ENCODE measurements at regions not wholly inside any gene's neighbourhood (a gene's known extent, or its start where the extent isn't known, plus 50 kb on each side); places are given as distances from the start of the nearest gene placed in this dataset.

DNA sequence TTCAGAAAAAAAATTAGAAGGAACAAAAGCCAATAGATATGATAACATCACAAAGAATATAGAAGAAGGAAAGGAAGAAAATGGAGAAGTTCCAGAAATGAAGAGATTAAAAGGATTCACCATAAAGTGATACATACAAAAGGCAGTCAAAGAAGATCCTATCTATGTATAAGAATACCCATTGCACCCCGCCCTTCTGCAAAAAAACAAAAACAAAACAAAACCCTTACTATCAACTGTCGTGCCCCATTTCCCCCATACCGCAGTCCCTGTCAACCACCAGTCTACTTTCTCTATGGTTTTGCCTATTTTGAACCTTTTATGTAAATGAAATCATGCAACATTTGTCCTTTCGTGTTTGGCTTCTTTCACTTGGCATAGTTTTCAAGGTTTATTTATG lies 385.6 kb downstream of the PRDM5 start:
- no peak overlapping the region for H3K4me3 ChIP-seq (ENCODE audit: low read depth, low read length)
- TF ChIP-seq, protein P1, sequence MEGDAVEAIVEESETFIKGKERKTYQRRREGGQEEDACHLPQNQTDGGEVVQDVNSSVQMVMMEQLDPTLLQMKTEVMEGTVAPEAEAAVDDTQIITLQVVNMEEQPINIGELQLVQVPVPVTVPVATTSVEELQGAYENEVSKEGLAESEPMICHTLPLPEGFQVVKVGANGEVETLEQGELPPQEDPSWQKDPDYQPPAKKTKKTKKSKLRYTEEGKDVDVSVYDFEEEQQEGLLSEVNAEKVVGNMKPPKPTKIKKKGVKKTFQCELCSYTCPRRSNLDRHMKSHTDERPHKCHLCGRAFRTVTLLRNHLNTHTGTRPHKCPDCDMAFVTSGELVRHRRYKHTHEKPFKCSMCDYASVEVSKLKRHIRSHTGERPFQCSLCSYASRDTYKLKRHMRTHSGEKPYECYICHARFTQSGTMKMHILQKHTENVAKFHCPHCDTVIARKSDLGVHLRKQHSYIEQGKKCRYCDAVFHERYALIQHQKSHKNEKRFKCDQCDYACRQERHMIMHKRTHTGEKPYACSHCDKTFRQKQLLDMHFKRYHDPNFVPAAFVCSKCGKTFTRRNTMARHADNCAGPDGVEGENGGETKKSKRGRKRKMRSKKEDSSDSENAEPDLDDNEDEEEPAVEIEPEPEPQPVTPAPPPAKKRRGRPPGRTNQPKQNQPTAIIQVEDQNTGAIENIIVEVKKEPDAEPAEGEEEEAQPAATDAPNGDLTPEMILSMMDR (IDR thresholded peaks at IDR 0.05; ENCODE audit: control insufficient read depth, extremely low read depth, insufficient read depth): no peak
- DNase-seq (ENCODE audit: low read depth): no peak

DNA sequence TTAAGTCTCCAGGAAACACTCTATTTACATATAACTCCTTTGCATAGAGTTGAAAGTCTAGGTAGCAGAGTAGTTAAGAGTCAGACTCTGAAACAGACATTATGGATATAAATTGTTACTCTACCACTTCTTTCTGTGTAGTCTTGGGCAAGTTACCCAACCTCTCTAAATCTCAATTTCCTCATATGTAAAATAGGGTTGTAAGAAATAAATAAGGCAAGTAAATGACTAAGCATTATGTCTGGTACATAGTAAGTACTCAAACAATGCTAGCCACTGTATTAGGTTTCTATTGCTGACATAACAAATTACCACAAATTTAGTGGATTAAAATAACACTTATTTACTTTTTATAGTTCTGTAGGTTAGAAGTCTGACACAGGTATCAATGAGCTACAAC lies 394.1 kb downstream of the PRDM5 start:
- no peak for DNase-seq (ENCODE audit: low read depth)
- H3K4me3 ChIP-seq (ENCODE audit: low read depth, low read length): no peak overlapping the region
- TF ChIP-seq, protein P1 (IDR thresholded peaks at IDR 0.05; ENCODE audit: control insufficient read depth, extremely low read depth, insufficient read depth): no peak

DNA sequence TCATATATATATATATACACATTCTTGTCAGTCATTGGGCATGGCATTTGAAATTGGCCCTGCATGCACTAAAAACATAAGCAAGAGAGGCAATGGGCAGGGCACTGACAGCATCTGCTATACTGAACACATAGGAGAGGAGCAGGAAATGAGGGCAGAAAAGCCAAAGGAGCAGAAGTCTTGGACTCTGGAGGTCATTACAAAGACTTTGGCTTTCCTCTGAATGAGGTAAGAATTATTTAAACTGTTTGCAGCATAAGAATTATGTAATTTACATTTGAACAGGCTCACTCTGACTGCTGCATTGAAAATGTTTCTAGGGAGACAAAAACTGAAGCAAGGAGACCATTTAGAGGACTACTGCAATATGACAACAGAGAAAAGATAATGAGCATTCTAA lies 396.5 kb downstream of the PRDM5 start:
- H3K4me3 ChIP-seq (ENCODE audit: low read depth, low read length): no peak overlapping the region
- no peak for DNase-seq (ENCODE audit: low read depth)
- TF ChIP-seq, protein P1 (IDR thresholded peaks at IDR 0.05; ENCODE audit: control insufficient read depth, extremely low read depth, insufficient read depth): no peak

DNA sequence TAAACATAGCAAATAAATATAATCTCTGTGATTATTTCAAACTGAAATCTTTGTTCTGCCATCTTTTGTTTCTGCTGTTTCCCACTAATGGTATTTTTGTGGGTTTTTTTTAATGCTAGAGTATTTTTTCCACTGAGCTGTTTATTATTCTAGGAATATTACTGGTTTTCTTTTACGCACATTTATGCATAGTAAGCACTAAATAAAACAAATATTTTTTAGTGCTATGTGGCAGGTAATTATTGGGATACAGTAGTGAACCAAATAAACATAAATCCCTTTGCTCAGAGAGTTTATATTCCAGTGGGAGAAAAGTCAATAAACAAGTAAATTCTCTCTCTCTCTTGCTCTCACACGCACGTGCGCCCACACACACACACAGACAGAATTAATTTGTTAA lies 397.4 kb downstream of the PRDM5 start:
- no peak overlapping the region for H3K4me3 ChIP-seq (ENCODE audit: low read depth, low read length)
- DNase-seq (ENCODE audit: low read depth): no peak
- TF ChIP-seq, protein P1 (IDR thresholded peaks at IDR 0.05; ENCODE audit: control insufficient read depth, extremely low read depth, insufficient read depth): no peak

DNA sequence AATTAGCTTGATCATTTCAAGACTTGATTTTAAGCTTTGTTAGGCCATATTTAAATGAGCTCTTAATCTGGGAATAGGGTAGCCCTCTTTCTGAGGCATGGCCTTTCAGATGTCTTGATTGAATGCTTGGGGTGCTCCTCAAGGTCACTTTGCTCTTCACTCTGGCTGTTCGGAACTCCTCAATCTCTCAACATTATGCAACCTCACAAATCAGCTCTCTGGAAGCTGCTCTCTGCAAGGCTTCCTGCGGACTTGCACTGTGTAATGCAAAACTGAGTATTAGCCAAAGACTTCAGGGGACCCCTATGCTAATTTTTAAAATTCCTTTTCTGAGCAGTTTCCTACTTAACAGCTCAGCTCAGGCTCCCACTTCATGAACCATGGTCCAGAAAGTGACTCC lies 398.3 kb downstream of the PRDM5 start:
- TF ChIP-seq, protein P1 (IDR thresholded peaks at IDR 0.05; ENCODE audit: control insufficient read depth, extremely low read depth, insufficient read depth): no peak
- H3K4me3 ChIP-seq (ENCODE audit: low read depth, low read length): no peak overlapping the region
- no peak for DNase-seq (ENCODE audit: low read depth)

DNA sequence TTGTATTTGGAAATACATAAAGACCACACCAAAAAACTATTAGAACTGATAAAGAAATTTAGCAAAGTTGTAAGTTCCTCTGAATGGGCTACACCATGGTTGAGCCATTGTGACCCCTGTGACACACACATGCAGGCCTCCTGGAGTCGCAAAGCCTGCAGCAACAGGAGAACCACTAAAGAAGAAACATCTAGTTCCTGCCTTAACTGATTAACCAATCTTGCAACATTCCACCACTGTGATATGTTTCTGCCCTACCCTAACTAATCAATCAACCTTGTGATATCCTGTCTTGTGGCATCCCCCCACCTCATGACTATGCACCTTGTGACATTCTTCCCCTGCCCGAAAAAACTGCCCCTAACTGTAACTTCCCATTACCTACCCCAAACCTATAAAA lies 401.8 kb downstream of the PRDM5 start:
- H3K4me3 ChIP-seq (ENCODE audit: low read depth, low read length): no peak overlapping the region
- TF ChIP-seq, protein P1 (IDR thresholded peaks at IDR 0.05; ENCODE audit: control insufficient read depth, extremely low read depth, insufficient read depth): no peak
- no peak for DNase-seq (ENCODE audit: low read depth)

DNA sequence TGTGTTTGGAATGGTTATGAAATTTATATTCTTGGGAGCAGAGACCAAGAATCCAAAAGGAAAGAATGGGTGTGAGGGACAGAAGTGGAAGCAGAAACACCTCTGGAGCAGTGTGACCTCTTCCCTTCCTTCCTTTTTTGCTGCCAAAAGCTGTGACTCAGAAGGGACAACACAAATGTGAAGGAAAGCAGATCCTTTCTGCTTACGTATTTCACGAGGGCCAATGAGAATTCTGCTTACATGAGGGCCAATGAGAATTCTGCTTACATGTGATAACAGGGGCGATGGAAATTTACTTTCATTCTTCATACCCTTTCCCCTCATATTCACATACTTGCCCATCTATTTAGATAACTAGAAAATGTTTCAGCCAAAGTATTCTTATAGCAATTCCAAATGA lies 404.6 kb downstream of the PRDM5 start:
- no peak overlapping the region for H3K4me3 ChIP-seq (ENCODE audit: low read depth, low read length)
- DNase-seq (ENCODE audit: low read depth): no peak
- TF ChIP-seq, protein P1 (IDR thresholded peaks at IDR 0.05; ENCODE audit: control insufficient read depth, extremely low read depth, insufficient read depth): no peak

Data from LNCaP clone FGC (cell line).